ENCODE measurements at regions not wholly inside any gene's neighbourhood (a gene's known extent, or its start where the extent isn't known, plus 50 kb on each side); places are given as distances from the start of the nearest gene placed in this dataset.

GRCh38 chr2:118738524-118739308, 108.7 kb downstream of the EN1 start:
- in situ Hi-C loops (cut with MboI; ENCODE audit: low sequenced_read_pairs) = no loop called here

- in situ Hi-C loops (cut with MboI; ENCODE audit: low sequenced_read_pairs) = no loop called here
Measured at GRCh38 chr2:118738106-118738505, 109.3 kb downstream of the EN1 start.

GRCh38 chr2:118737684-118738083, 109.8 kb downstream of the EN1 start:
- in situ Hi-C loops (cut with MboI; ENCODE audit: low sequenced_read_pairs) = no loop called here

- in situ Hi-C loops (cut with MboI; ENCODE audit: low sequenced_read_pairs) = no loop called here
Measured at GRCh38 chr2:118732432-118732831, 115.0 kb downstream of the EN1 start.

- in situ Hi-C loops (cut with MboI; ENCODE audit: low sequenced_read_pairs) = no loop called here
Measured at GRCh38 chr2:118731413-118731812, 116.0 kb downstream of the EN1 start.

GRCh38 chr2:118730405-118730804, 117.0 kb downstream of the EN1 start:
- in situ Hi-C loops (cut with MboI; ENCODE audit: low sequenced_read_pairs) = no loop called here

- in situ Hi-C loops (cut with MboI; ENCODE audit: low sequenced_read_pairs) = no loop called here
Measured at GRCh38 chr2:118729760-118730159, 117.7 kb downstream of the EN1 start.

GRCh38 chr2:118728984-118729383, 118.5 kb downstream of the EN1 start:
- in situ Hi-C loops (cut with MboI; ENCODE audit: low sequenced_read_pairs) = no loop called here

GRCh38 chr2:118726821-118727220, 120.6 kb downstream of the EN1 start:
- in situ Hi-C loops (cut with MboI; ENCODE audit: low sequenced_read_pairs) = no loop called here

- in situ Hi-C loops (cut with MboI; ENCODE audit: low sequenced_read_pairs) = no loop called here
Measured at GRCh38 chr2:118723394-118723793, 124.1 kb downstream of the EN1 start.

- in situ Hi-C loops (cut with MboI; ENCODE audit: low sequenced_read_pairs) = no loop called here
Measured at GRCh38 chr2:118722976-118723375, 124.5 kb downstream of the EN1 start.

- in situ Hi-C loops (cut with MboI; ENCODE audit: low sequenced_read_pairs) = no loop called here
Measured at GRCh38 chr2:118721817-118722551, 125.5 kb downstream of the EN1 start.

- in situ Hi-C loops (cut with MboI; ENCODE audit: low sequenced_read_pairs) = no loop called here
Measured at GRCh38 chr2:118720866-118721265, 126.6 kb downstream of the EN1 start.

- in situ Hi-C loops (cut with MboI; ENCODE audit: low sequenced_read_pairs) = no loop called here
Measured at GRCh38 chr2:118718921-118719320, 128.5 kb downstream of the EN1 start.

- in situ Hi-C loops (cut with MboI; ENCODE audit: low sequenced_read_pairs) = no loop called here
Measured at GRCh38 chr2:118716102-118716501, 131.3 kb downstream of the EN1 start.

- in situ Hi-C loops (cut with MboI; ENCODE audit: low sequenced_read_pairs) = no loop called here
Measured at GRCh38 chr2:118714118-118714517, 133.3 kb downstream of the EN1 start.

GRCh38 chr2:118711603-118712002, 135.8 kb downstream of the EN1 start:
- in situ Hi-C loops (cut with MboI; ENCODE audit: low sequenced_read_pairs) = no loop called here

- in situ Hi-C loops (cut with MboI; ENCODE audit: low sequenced_read_pairs) = no loop called here
Measured at GRCh38 chr2:118710481-118710880, 137.0 kb downstream of the EN1 start.

- in situ Hi-C loops (cut with MboI; ENCODE audit: low sequenced_read_pairs) = no loop called here
Measured at GRCh38 chr2:118709786-118710185, 137.7 kb downstream of the EN1 start.

GRCh38 chr2:118706844-118707243, 140.6 kb downstream of the EN1 start:
- in situ Hi-C loops (cut with MboI; ENCODE audit: low sequenced_read_pairs) = no loop called here

- in situ Hi-C loops (cut with MboI; ENCODE audit: low sequenced_read_pairs) = no loop called here
Measured at GRCh38 chr2:118706371-118706770, 141.1 kb downstream of the EN1 start.

GRCh38 chr2:118705032-118705431, 142.4 kb downstream of the EN1 start:
- in situ Hi-C loops (cut with MboI; ENCODE audit: low sequenced_read_pairs) = no loop called here

All from HL-60/S4 (cell line).